Nephron progenitor cell (in vitro differentiated cells): ENCODE measurements at regions not wholly inside any gene's neighbourhood (a gene's known extent, or its start where the extent isn't known, plus 50 kb on each side); places are given as distances from the start of the nearest gene placed in this dataset.

Experiments
- DNase-seq: peaks from one replicate; pipeline ENCODE4 v3.0.0; 2021
- H3K27ac Mint-ChIP-seq: 2 replicates; pipeline ENCODE4 v1.8.0; 2021; ENCODE audit warnings: mild to moderate bottlenecking, moderate library complexity, mixed read lengths
- H3K27me3 Mint-ChIP-seq: 2 replicates; pipeline ENCODE4 v1.8.0; 2021; ENCODE audit warnings: mild to moderate bottlenecking, low read depth, mixed read lengths; ENCODE audit not compliant: poor library complexity
- H3K36me3 Mint-ChIP-seq: 2 replicates; pipeline ENCODE4 v1.8.0; 2021; ENCODE audit warnings: low read depth, mixed read lengths
- H3K4me1 Mint-ChIP-seq: 2 replicates; pipeline ENCODE4 v1.8.0; 2021; ENCODE audit warnings: mixed read lengths
- H3K4me3 Mint-ChIP-seq: 2 replicates; pipeline ENCODE4 v1.8.0; 2021; ENCODE audit warnings: mild to moderate bottlenecking, moderate library complexity, mixed read lengths
- H3K9me3 Mint-ChIP-seq: 2 replicates; pipeline ENCODE4 v1.8.0; 2021; ENCODE audit warnings: mild to moderate bottlenecking, moderate library complexity, mixed read lengths
- CTCF ChIP-seq: fragments of 200-600 bp; sonication (generic); IDR thresholded peaks from 2 replicates; pipeline ENCODE4 v1.5.0; 2021; ENCODE audit warnings: antibody characterized with exemption

GRCh38 chr10:31709028-31709427 lies 219.6 kb downstream of the ARHGAP12 start:
- TF ChIP-seq CTCF: no peak
- peaks cover 44% of the 10 kb centered on the region for H3K4me1 Mint-ChIP-seq
- peaks cover 8% of the 10 kb centered on the region for H3K27me3 Mint-ChIP-seq
- H3K27ac Mint-ChIP-seq: peak overlapping the region; percentile 99
- H3K36me3 Mint-ChIP-seq: peaks cover 24% of the 10 kb centered on the region
- H3K9me3 Mint-ChIP-seq: peaks cover 55% of the 10 kb centered on the region
- DNase-seq: no peak
- H3K4me3 Mint-ChIP-seq: no peak overlapping the region

- DNase-seq: no peak
- TF ChIP-seq CTCF: no peak
- Mint-ChIP-seq H3K4me3 (peak overlapping the region; percentile 8), H3K36me3 (peaks cover 24% of the 10 kb centered on the region), H3K4me1 (peaks cover 44% of the 10 kb centered on the region), H3K27me3 (peaks cover 8% of the 10 kb centered on the region), H3K9me3 (peaks cover 56% of the 10 kb centered on the region), H3K27ac (peak overlapping the region; percentile 99)
Measured at GRCh38 chr10:31708474-31708873, 220.2 kb downstream of the ARHGAP12 start.

- DNase-seq: no peak
- peaks cover 8% of the 10 kb centered on the region for H3K27me3 Mint-ChIP-seq
- peak overlapping the region; percentile 99 for H3K27ac Mint-ChIP-seq
- H3K36me3 Mint-ChIP-seq: peaks cover 23% of the 10 kb centered on the region
- H3K4me3 Mint-ChIP-seq: no peak overlapping the region
- H3K4me1 Mint-ChIP-seq: peaks cover 44% of the 10 kb centered on the region
- peaks cover 58% of the 10 kb centered on the region for H3K9me3 Mint-ChIP-seq
- TF ChIP-seq CTCF: no peak
Measured at GRCh38 chr10:31708046-31708445, 220.6 kb downstream of the ARHGAP12 start.

GRCh38 chr10:31707093-31708039 lies 221.3 kb downstream of the ARHGAP12 start:
- TF ChIP-seq CTCF: no peak
- H3K27ac Mint-ChIP-seq: peak overlapping the region; percentile 99
- peaks cover 20% of the 10 kb centered on the region for H3K36me3 Mint-ChIP-seq
- DNase-seq: peak; percentile 56
- peaks cover 44% of the 10 kb centered on the region for H3K4me1 Mint-ChIP-seq
- peak overlapping the region; percentile 53 for H3K4me3 Mint-ChIP-seq
- H3K27me3 Mint-ChIP-seq: peaks cover 8% of the 10 kb centered on the region
- peaks cover 58% of the 10 kb centered on the region for H3K9me3 Mint-ChIP-seq

GRCh38 chr10:31706464-31707092 lies 222.1 kb downstream of the ARHGAP12 start:
- no peak for DNase-seq
- peaks cover 57% of the 10 kb centered on the region for H3K9me3 Mint-ChIP-seq
- H3K4me1 Mint-ChIP-seq: peaks cover 44% of the 10 kb centered on the region
- H3K27me3 Mint-ChIP-seq: peaks cover 8% of the 10 kb centered on the region
- H3K27ac Mint-ChIP-seq: peak overlapping the region; percentile 77
- H3K36me3 Mint-ChIP-seq: peaks cover 17% of the 10 kb centered on the region
- no peak overlapping the region for H3K4me3 Mint-ChIP-seq
- no peak for TF ChIP-seq CTCF
